ENCODE measurements at regions not wholly inside any gene's neighbourhood (a gene's known extent, or its start where the extent isn't known, plus 50 kb on each side); places are given as distances from the start of the nearest gene placed in this dataset.
"Not testable (repeated sequence)": the region's sequence is repeated elsewhere in the genome, so short reads cannot be mapped to it uniquely, and the experiment has no call there.

GRCh38 chr18:70536370-70537062 lies 247.7 kb downstream of the SOCS6 start:
- H3K27me3 ChIP-seq, result no peaks in the 10 kb centered on the region
- no peak overlapping the region for H3K27ac ChIP-seq
- no peaks in the 10 kb centered on the region for H3K36me3 ChIP-seq
- no peak for TF ChIP-seq CTCF (IDR thresholded peaks at IDR 0.05)
- H3K4me3 ChIP-seq, result no peak overlapping the region
- no peak for DNase-seq
- H3K4me1 ChIP-seq, result no peaks in the 10 kb centered on the region
- H3K9me3 ChIP-seq, result peaks cover 0 to 5% (median 0%) of the 10 kb centered on the region in 3 donors
- intact Hi-C loops (cut with DNase I; ENCODE audit: low total_unique reads), result no loop called here

- no peaks in the 10 kb centered on the region for H3K36me3 ChIP-seq
- TF ChIP-seq CTCF (IDR thresholded peaks at IDR 0.05), result no peak
- H3K4me1 ChIP-seq, result no peaks in the 10 kb centered on the region
- no peak overlapping the region for H3K4me3 ChIP-seq
- H3K9me3 ChIP-seq, result no peaks in the 10 kb centered on the region
- no peak overlapping the region for H3K27ac ChIP-seq
- intact Hi-C loops (cut with DNase I; ENCODE audit: low total_unique reads), result no loop called here
- H3K27me3 ChIP-seq, result no peaks in the 10 kb centered on the region
- no peak for DNase-seq
Observed at GRCh38 chr18:70535041-70535440, 246.2 kb downstream of the SOCS6 start.

GRCh38 chr18:70525322-70525721 lies 236.5 kb downstream of the SOCS6 start:
- DNase-seq; H3K4me3 ChIP-seq; H3K9me3 ChIP-seq; H3K27me3 ChIP-seq; H3K27ac ChIP-seq; H3K36me3 ChIP-seq; H3K4me1 ChIP-seq; intact Hi-C loops (cut with DNase I; ENCODE audit: low total_unique reads): not testable (repeated sequence)

- Histone ChIP-seq H3K27me3 (no peaks in the 10 kb centered on the region), H3K36me3 (no peaks in the 10 kb centered on the region), H3K4me1 (no peaks in the 10 kb centered on the region), H3K27ac (no peak overlapping the region), H3K4me3 (no peak overlapping the region), H3K9me3 (peaks cover 0 to 2% (median 0%) of the 10 kb centered on the region in 3 donors)
- intact Hi-C loops (cut with DNase I; ENCODE audit: low total_unique reads), result no loop called here
- no peak for DNase-seq
- TF ChIP-seq CTCF (IDR thresholded peaks at IDR 0.05), result no peak
Observed at GRCh38 chr18:70523792-70524182, 234.9 kb downstream of the SOCS6 start.

- intact Hi-C loops (cut with DNase I; ENCODE audit: low total_unique reads), result no loop called here
- Histone ChIP-seq H3K9me3 (peaks cover 0 to 2% (median 0%) of the 10 kb centered on the region in 3 donors), H3K4me1 (no peaks in the 10 kb centered on the region), H3K36me3 (no peaks in the 10 kb centered on the region), H3K4me3 (no peak overlapping the region), H3K27me3 (no peaks in the 10 kb centered on the region), H3K27ac (no peak overlapping the region)
- DNase-seq, result no peak
- no peak for TF ChIP-seq CTCF (IDR thresholded peaks at IDR 0.05)
Observed at GRCh38 chr18:70523035-70523791, 234.4 kb downstream of the SOCS6 start.

GRCh38 chr18:70522183-70522680 lies 233.4 kb downstream of the SOCS6 start:
- no peak overlapping the region for H3K27ac ChIP-seq
- H3K27me3 ChIP-seq, result no peaks in the 10 kb centered on the region
- H3K4me3 ChIP-seq, result no peak overlapping the region
- peaks cover 0 to 2% (median 0%) of the 10 kb centered on the region in 3 donors for H3K9me3 ChIP-seq
- no peaks in the 10 kb centered on the region for H3K4me1 ChIP-seq
- no peak for DNase-seq
- intact Hi-C loops (cut with DNase I; ENCODE audit: low total_unique reads), result no loop called here
- H3K36me3 ChIP-seq, result no peaks in the 10 kb centered on the region
- TF ChIP-seq CTCF (IDR thresholded peaks at IDR 0.05), result no peak

Measured in tibial artery (tissue), 4 donors.